Esophagus muscularis mucosa (tissue), 4 donors: ENCODE measurements at regions not wholly inside any gene's neighbourhood (a gene's known extent, or its start where the extent isn't known, plus 50 kb on each side); places are given as distances from the start of the nearest gene placed in this dataset.

Source experiments
- DNase-seq: peaks from one replicate; pipeline ENCODE4 v3.0.0-alpha.2; 2017; ENCODE audit errors: extremely low spot score
- H3K27ac ChIP-seq, 4 donors: fragments of 200-600 bp; sonication (generic); replicated peaks in 1 of 4; 1 replicate in 3 of 4; 2 replicates in 1 of 4; pipeline ENCODE4 v1.5.1; 2016 to 2019; ENCODE audit warnings: mild to moderate bottlenecking in 1 of 4
- H3K27me3 ChIP-seq, 4 donors: fragments of 200-600 bp; sonication (generic); one replicate each; pipeline versions ENCODE4 v1.5.1 to v1.6.0; 2016 to 2019
- H3K36me3 ChIP-seq, 4 donors: fragments of 200-600 bp; sonication (generic); one replicate each; pipeline ENCODE4 v1.5.1; 2016 to 2019
- H3K4me1 ChIP-seq, 4 donors: fragments of 200-600 bp; sonication (generic); one replicate each; pipeline ENCODE4 v1.5.1; 2016 to 2019
- H3K4me3 ChIP-seq, 4 donors: fragments of 200-600 bp; sonication (generic); 1 replicate in 2 of 4; 2 replicates in 2 of 4; pipeline ENCODE4 v1.5.1; 2016 to 2019; ENCODE audit warnings: mild to moderate bottlenecking in 4 of 4, moderate library complexity in 1 of 4
- H3K9me3 ChIP-seq, 4 donors: fragments of 200-600 bp; sonication (generic); 1 replicate in 3 of 4; 2 replicates in 1 of 4; pipeline ENCODE4 v1.5.1; 2016 to 2019
- EP300 ChIP-seq: sonication (generic); formaldehyde crosslinking; IDR thresholded peaks from one replicate; pipeline ENCODE4 v1.6.1; 2017; ENCODE audit warnings: antibody characterized with exemption
- POLR2A ChIP-seq: fragments of 450-650 bp; IDR thresholded peaks from one replicate; pipeline ENCODE4 v1.6.1; 2017; ENCODE audit warnings: antibody characterized with exemption, moderate library complexity, mild to moderate bottlenecking, low read depth
- POLR2AphosphoS5 ChIP-seq, 2 donors: sonication (generic); formaldehyde crosslinking; IDR thresholded peaks; one replicate each; pipeline ENCODE4 v1.6.1; 2017; ENCODE audit warnings: antibody characterized with exemption in 2 of 2
- WGBS: methylation state at CpG from one replicate; pipeline ENCODE4 v1.1.5; 2018; 5-methylcytosine and 5-hydroxymethylcytosine counted together
- intact Hi-C: fragments of 100-400 bp; cut with DNase I; formaldehyde crosslinking; loops from one replicate; pipeline ENCODE4 v1.15.1; 2023
- TF ChIP-seq, protein P1 (sequence below), 3 experiments: fragments of 200-600 bp in 2 of 3; fragments of 450-650 bp in 1 of 3; sonication (generic) in 2 of 3; IDR thresholded peaks; one replicate each; pipeline ENCODE4 v1.5.1; 2017 to 2019; ENCODE audit warnings: antibody characterized with exemption in 3 of 3, mild to moderate bottlenecking in 2 of 3, moderate library complexity in 1 of 3

DNA sequence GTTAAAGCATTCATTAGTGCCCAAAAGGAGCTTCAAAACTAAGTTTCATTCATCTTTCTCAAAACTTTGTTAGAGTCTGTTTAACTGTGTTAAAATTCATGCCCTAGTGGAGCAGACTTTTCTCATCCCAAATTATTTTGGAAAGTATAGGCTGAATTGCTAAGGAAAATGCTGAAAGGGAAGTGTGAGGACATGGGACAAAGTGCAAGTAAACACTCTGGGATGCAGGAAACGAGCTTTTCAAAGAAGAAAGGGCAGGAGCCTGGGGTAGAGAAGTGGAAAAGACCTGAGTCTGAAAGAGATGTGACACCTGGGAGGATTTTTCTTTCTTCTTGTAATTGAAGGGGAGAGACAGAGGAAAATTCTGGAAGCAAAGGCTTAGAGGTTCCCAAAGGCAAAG lies 93.1 kb upstream of the ANKRD1 start:
- Histone ChIP-seq H3K27ac (no peak overlapping the region), H3K36me3 (no peaks in the 10 kb centered on the region), H3K9me3 (no peaks in the 10 kb centered on the region), H3K4me1 (no peaks in the 10 kb centered on the region), H3K4me3 (no peak overlapping the region), H3K27me3 (no peaks in the 10 kb centered on the region)
- intact Hi-C loops, result no loop called here
- TF ChIP-seq POLR2A, result no peak
- TF ChIP-seq POLR2AphosphoS5 (IDR thresholded peaks at IDR 0.05), result no peak
- TF ChIP-seq EP300, result no peak
- TF ChIP-seq, protein P1, sequence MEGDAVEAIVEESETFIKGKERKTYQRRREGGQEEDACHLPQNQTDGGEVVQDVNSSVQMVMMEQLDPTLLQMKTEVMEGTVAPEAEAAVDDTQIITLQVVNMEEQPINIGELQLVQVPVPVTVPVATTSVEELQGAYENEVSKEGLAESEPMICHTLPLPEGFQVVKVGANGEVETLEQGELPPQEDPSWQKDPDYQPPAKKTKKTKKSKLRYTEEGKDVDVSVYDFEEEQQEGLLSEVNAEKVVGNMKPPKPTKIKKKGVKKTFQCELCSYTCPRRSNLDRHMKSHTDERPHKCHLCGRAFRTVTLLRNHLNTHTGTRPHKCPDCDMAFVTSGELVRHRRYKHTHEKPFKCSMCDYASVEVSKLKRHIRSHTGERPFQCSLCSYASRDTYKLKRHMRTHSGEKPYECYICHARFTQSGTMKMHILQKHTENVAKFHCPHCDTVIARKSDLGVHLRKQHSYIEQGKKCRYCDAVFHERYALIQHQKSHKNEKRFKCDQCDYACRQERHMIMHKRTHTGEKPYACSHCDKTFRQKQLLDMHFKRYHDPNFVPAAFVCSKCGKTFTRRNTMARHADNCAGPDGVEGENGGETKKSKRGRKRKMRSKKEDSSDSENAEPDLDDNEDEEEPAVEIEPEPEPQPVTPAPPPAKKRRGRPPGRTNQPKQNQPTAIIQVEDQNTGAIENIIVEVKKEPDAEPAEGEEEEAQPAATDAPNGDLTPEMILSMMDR (IDR thresholded peaks at IDR 0.05), result no peak
- no peak for DNase-seq
- 56% methylated on average over 1 of the region's 1 CpG for WGBS

DNA sequence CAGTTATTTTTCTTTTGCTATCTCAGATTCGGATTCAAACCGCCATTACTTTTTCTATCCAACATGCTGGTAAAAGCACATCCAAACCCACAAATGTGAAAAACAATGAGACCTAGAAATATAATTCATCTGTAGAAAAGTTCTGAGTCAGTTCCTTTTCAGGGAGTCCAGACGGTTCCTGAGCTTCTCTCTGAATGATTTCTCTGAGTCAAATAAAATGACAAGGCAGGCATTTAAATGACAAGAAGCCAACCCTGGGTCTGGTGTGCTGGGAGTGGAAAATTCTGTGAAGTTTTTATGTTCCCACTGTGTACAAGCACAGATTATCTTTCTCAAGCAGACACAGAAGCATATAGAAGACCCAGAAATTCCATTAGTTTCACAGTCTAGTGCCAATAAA lies 96.3 kb upstream of the ANKRD1 start:
- Histone ChIP-seq H3K4me1 (no peaks in the 10 kb centered on the region), H3K27ac (no peak overlapping the region), H3K4me3 (no peak overlapping the region), H3K27me3 (no peaks in the 10 kb centered on the region), H3K9me3 (no peaks in the 10 kb centered on the region), H3K36me3 (no peaks in the 10 kb centered on the region)
- no peak for DNase-seq
- WGBS, result 61% methylated on average over 3 of the region's 3 CpGs
- intact Hi-C loops, result no loop called here
- TF ChIP-seq, protein P1 (IDR thresholded peaks at IDR 0.05), result no peak
- TF ChIP-seq POLR2A, result no peak

DNA sequence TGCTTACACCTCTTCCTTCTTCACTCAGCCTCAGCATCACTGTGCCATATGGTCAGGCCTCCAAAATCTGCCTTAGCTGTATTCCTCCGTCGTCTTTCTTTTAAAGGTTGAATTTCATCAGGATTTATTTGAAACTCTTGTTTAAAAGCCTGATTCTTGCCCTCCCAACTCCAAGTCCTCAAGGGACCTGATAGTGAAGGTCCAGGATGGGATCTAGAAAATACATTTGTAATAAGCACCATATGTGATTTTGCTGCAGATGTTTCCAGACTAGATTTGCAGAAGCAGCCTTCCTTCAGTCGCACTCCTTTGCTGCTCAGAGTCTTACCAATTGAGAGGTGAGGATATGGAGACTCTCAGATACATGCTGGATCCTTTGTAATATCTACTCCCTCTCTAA lies 101.0 kb upstream of the ANKRD1 start:
- intact Hi-C loops, result no loop called here
- TF ChIP-seq POLR2AphosphoS5 (IDR thresholded peaks at IDR 0.05) (no peak), EP300 (no peak), POLR2A (no peak)
- TF ChIP-seq, protein P1 (IDR thresholded peaks at IDR 0.05), result no peak

DNA sequence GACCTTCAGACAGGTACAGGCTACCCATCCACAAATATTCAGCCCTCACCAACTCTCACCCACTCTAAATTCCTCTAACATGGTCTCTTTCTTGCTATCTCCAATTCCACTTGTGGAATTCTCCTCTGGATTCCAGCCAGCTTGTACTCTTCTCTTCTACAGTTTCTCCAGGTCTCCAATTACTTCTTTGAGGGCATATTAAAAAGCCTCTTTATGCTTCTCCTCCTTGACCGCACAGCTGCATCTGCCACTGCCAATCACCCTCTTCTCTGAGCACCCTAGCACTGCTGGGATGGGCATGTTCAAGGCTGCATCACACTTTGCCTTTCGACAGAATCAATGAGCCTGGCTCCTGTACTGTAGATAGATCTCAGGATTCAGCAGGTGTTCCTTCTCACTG lies 101.5 kb upstream of the ANKRD1 start:
- DNase-seq, result no peak
- intact Hi-C loops, result no loop called here
- Histone ChIP-seq H3K27me3 (no peaks in the 10 kb centered on the region), H3K4me1 (peaks cover 6 to 14% (median 11%) of the 10 kb centered on the region in 4 donors), H3K9me3 (no peaks in the 10 kb centered on the region), H3K36me3 (no peaks in the 10 kb centered on the region), H3K27ac (no peak overlapping the region), H3K4me3 (no peak overlapping the region)
- no peak for TF ChIP-seq POLR2AphosphoS5 (IDR thresholded peaks at IDR 0.05)
- TF ChIP-seq EP300, result no peak
- no peak for TF ChIP-seq POLR2A
- TF ChIP-seq, protein P1 (IDR thresholded peaks at IDR 0.05), result no peak
- WGBS, result 85% methylated on average over 2 of the region's 2 CpGs

More for the DNA sequence above, 101.0 kb upstream of the ANKRD1 start:
- Histone ChIP-seq H3K4me3 (no peak overlapping the region), H3K27me3 (no peaks in the 10 kb centered on the region), H3K36me3 (no peaks in the 10 kb centered on the region), H3K27ac (no peak overlapping the region), H3K4me1 (peaks cover 6 to 14% (median 11%) of the 10 kb centered on the region in 4 donors), H3K9me3 (no peaks in the 10 kb centered on the region)
- DNase-seq, result no peak
- WGBS, result 79% methylated on average over 3 of the region's 3 CpGs

DNA sequence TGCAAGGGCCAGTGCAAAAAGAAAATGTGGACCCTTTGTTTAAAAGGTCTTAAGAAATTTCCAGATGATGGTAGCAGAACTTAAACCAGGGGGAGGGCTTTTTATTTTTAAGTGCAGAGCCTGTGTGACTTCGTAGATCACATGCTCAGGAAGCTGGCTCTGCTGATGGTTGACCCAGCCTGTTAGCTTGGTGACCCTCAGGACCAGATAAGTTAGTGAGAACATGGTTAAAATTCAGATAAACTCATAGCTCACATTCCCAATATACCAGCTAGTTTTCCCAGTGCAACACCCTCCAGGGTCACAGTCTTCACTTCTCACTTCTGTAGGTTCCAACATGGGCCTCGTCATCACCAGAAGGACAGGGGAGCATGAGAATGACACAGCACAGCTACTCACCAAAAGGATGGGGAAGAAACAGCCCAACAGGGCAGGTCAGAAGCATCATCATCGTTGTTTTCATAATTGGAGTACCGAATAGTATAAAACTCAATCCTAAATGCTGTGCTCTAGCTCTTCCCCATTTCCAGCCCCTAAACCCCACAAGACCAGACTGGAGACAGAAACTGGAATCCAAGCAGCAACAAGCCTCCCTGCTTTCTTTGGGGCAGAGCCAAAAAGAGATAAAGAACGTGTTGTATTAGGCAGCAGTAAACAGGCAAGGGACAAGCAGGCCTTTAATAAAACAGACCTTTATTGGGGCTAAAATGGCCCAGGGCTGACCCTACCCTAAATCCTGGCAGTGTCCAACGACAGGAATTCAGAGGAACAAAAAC lies 102.2 kb upstream of the ANKRD1 start:
- H3K36me3 ChIP-seq, result no peaks in the 10 kb centered on the region
- TF ChIP-seq EP300 (no peak), POLR2A (no peak), POLR2AphosphoS5 (IDR thresholded peaks at IDR 0.05) (no peak)
- TF ChIP-seq, protein P1 (IDR thresholded peaks at IDR 0.05), result no peak
- peaks cover 6 to 14% (median 11%) of the 10 kb centered on the region in 4 donors for H3K4me1 ChIP-seq
- WGBS, result 73% methylated on average over 6 of the region's 6 CpGs
- H3K4me3 ChIP-seq, result no peak overlapping the region
- H3K27me3 ChIP-seq, result no peaks in the 10 kb centered on the region
- no peaks in the 10 kb centered on the region for H3K9me3 ChIP-seq
- intact Hi-C loops, result no loop called here
- peak overlapping the region in 3 of 4 donors; percentile 6 to 37 (median 24) for H3K27ac ChIP-seq
- DNase-seq, result no peak
